ENCODE measurements at regions not wholly inside any gene's neighbourhood (a gene's known extent, or its start where the extent isn't known, plus 50 kb on each side); places are given as distances from the start of the nearest gene placed in this dataset.

GRCh38 chr15:31453558-31454318, 127.1 kb downstream of the KLF13 start:
- no peak for DNase-seq (ENCODE audit: low read depth, low spot score)
- no peak overlapping the region for H3K4me3 ChIP-seq (ENCODE audit: low read length)

- no peak overlapping the region for H3K4me3 ChIP-seq (ENCODE audit: low read length)
- no peak for DNase-seq (ENCODE audit: low read depth, low spot score)
These were observed 128.9 kb downstream of the KLF13 start for GRCh38 chr15:31455499-31455898.

GRCh38 chr15:31456354-31457060, 129.9 kb downstream of the KLF13 start:
- H3K4me3 ChIP-seq (ENCODE audit: low read length): no peak overlapping the region
- DNase-seq (ENCODE audit: low read depth, low spot score): no peak

- H3K4me3 ChIP-seq (ENCODE audit: low read length): no peak overlapping the region
- no peak for DNase-seq (ENCODE audit: low read depth, low spot score)
These were observed 130.5 kb downstream of the KLF13 start for GRCh38 chr15:31457161-31457560.

- DNase-seq (ENCODE audit: low read depth, low spot score): no peak
- no peak overlapping the region for H3K4me3 ChIP-seq (ENCODE audit: low read length)
These were observed 131.2 kb downstream of the KLF13 start for GRCh38 chr15:31457631-31458526.

- DNase-seq (ENCODE audit: low read depth, low spot score): no peak
- no peak overlapping the region for H3K4me3 ChIP-seq (ENCODE audit: low read length)
These were observed 132.2 kb downstream of the KLF13 start for GRCh38 chr15:31458596-31459399.

GRCh38 chr15:31459400-31459748, 132.7 kb downstream of the KLF13 start:
- no peak overlapping the region for H3K4me3 ChIP-seq (ENCODE audit: low read length)
- DNase-seq (ENCODE audit: low read depth, low spot score): no peak

GRCh38 chr15:31461375-31461774, 134.7 kb downstream of the KLF13 start:
- DNase-seq (ENCODE audit: low read depth, low spot score): no peak
- H3K4me3 ChIP-seq (ENCODE audit: low read length): no peak overlapping the region

GRCh38 chr15:31461911-31462480, 135.4 kb downstream of the KLF13 start:
- no peak for DNase-seq (ENCODE audit: low read depth, low spot score)
- H3K4me3 ChIP-seq (ENCODE audit: low read length): no peak overlapping the region

- DNase-seq (ENCODE audit: low read depth, low spot score): no peak
- H3K4me3 ChIP-seq (ENCODE audit: low read length): no peak overlapping the region
These were observed 137.0 kb downstream of the KLF13 start for GRCh38 chr15:31463521-31464102.

- DNase-seq (ENCODE audit: low read depth, low spot score): no peak
- no peak overlapping the region for H3K4me3 ChIP-seq (ENCODE audit: low read length)
These were observed 137.8 kb downstream of the KLF13 start for GRCh38 chr15:31464216-31465082.

- no peak for DNase-seq (ENCODE audit: low read depth, low spot score)
- H3K4me3 ChIP-seq (ENCODE audit: low read length): no peak overlapping the region
These were observed 138.7 kb downstream of the KLF13 start for GRCh38 chr15:31465083-31465955.

- no peak for DNase-seq (ENCODE audit: low read depth, low spot score)
- no peak overlapping the region for H3K4me3 ChIP-seq (ENCODE audit: low read length)
These were observed 140.7 kb downstream of the KLF13 start for GRCh38 chr15:31467361-31467760.

- no peak for DNase-seq (ENCODE audit: low read depth, low spot score)
- no peak overlapping the region for H3K4me3 ChIP-seq (ENCODE audit: low read length)
These were observed 142.5 kb downstream of the KLF13 start for GRCh38 chr15:31468911-31469785.

- DNase-seq (ENCODE audit: low read depth, low spot score): no peak
- H3K4me3 ChIP-seq (ENCODE audit: low read length): no peak overlapping the region
These were observed 143.3 kb downstream of the KLF13 start for GRCh38 chr15:31469786-31470525.
